ENCODE measurements at regions not wholly inside any gene's neighbourhood (a gene's known extent, or its start where the extent isn't known, plus 50 kb on each side); places are given as distances from the start of the nearest gene placed in this dataset.
A peak's percentile ranks its signal among the peaks of the same experiment; 100 is the strongest.

- no peak overlapping the region for H3K27ac ChIP-seq
- WGBS, 2 donors, result 53 to 73% methylated on average over 2 of the region's 2 CpGs
- no peaks in the 10 kb centered on the region for H3K36me3 ChIP-seq
These were observed 107.8 kb upstream of the BOC start for GRCh38 chr3:113103588-113103987.

GRCh38 chr3:113104357-113105092 lies 106.8 kb upstream of the BOC start:
- 74 to 76% methylated on average over 10 to 11 of the region's 11 CpGs for WGBS, 2 donors
- no peaks in the 10 kb centered on the region for H3K9me3 ChIP-seq
- no peak overlapping the region for H3K4me3 ChIP-seq (replicated peaks in 1 of 3)
- intact Hi-C loops (cut with DNase I), result no loop called here
- TF ChIP-seq CTCF (IDR thresholded peaks at IDR 0.05), result no peak
- no peak for TF ChIP-seq POLR2A (IDR thresholded peaks at IDR 0.05)
- H3K4me1 ChIP-seq, result peaks cover 4 to 17% of the 10 kb centered on the region in 2 donors
- no peaks in the 10 kb centered on the region for H3K27me3 ChIP-seq
- no peaks in the 10 kb centered on the region for H3K36me3 ChIP-seq
- DNase-seq, result no peak
- peak overlapping the region in 1 of 3 donors; percentile 21 for H3K27ac ChIP-seq

More at GRCh38 chr3:113103588-113103987, 107.8 kb upstream of the BOC start:
- Histone ChIP-seq H3K4me3 (replicated peaks in 1 of 3) (no peak overlapping the region), H3K4me1 (peaks cover 4 to 17% of the 10 kb centered on the region in 2 donors), H3K9me3 (no peaks in the 10 kb centered on the region), H3K27me3 (no peaks in the 10 kb centered on the region)
- no peak for DNase-seq
- no peak for TF ChIP-seq POLR2A (IDR thresholded peaks at IDR 0.05)
- intact Hi-C loops (cut with DNase I), result no loop called here

GRCh38 chr3:113105093-113105449 lies 106.3 kb upstream of the BOC start:
- 22 to 31% methylated on average over 4 of the region's 4 CpGs for WGBS, 2 donors
- intact Hi-C loops (cut with DNase I), result no loop called here
- Histone ChIP-seq H3K4me1 (peaks cover 4 to 17% of the 10 kb centered on the region in 2 donors), H3K9me3 (no peaks in the 10 kb centered on the region), H3K27me3 (no peaks in the 10 kb centered on the region), H3K36me3 (no peaks in the 10 kb centered on the region), H3K27ac (peak overlapping the region in 1 of 3 donors; percentile 21), H3K4me3 (replicated peaks in 1 of 3) (no peak overlapping the region)
- peak; percentile 77 to 81 for DNase-seq
- TF ChIP-seq CTCF (IDR thresholded peaks at IDR 0.05), result peak in 2 of 6 experiments; percentile 4 to 14
- TF ChIP-seq POLR2A (IDR thresholded peaks at IDR 0.05), result no peak

- no peak overlapping the region for H3K4me3 ChIP-seq (replicated peaks in 1 of 3)
- 88 to 91% methylated on average over 4 of the region's 4 CpGs for WGBS, 2 donors
- H3K4me1 ChIP-seq, result peaks cover 4 to 17% of the 10 kb centered on the region in 2 donors
- no peaks in the 10 kb centered on the region for H3K36me3 ChIP-seq
- no peak overlapping the region for H3K27ac ChIP-seq
- H3K27me3 ChIP-seq, result no peaks in the 10 kb centered on the region
- intact Hi-C loops (cut with DNase I), result no loop called here
- no peak for DNase-seq
- no peak for TF ChIP-seq POLR2A (IDR thresholded peaks at IDR 0.05)
- no peak for TF ChIP-seq CTCF (IDR thresholded peaks at IDR 0.05)
- H3K9me3 ChIP-seq, result no peaks in the 10 kb centered on the region
These were observed 105.2 kb upstream of the BOC start for GRCh38 chr3:113105966-113106660.

- no peak for DNase-seq
These were observed 101.1 kb upstream of the BOC start for GRCh38 chr3:113110267-113110666.

More at GRCh38 chr3:113110267-113110666, 101.1 kb upstream of the BOC start:
- Histone ChIP-seq H3K27ac (no peak overlapping the region), H3K4me1 (peaks cover 0 to 6% of the 10 kb centered on the region in 2 donors), H3K4me3 (replicated peaks in 1 of 3) (no peak overlapping the region), H3K27me3 (no peaks in the 10 kb centered on the region), H3K9me3 (no peaks in the 10 kb centered on the region), H3K36me3 (no peaks in the 10 kb centered on the region)
- no peak for TF ChIP-seq POLR2A (IDR thresholded peaks at IDR 0.05)
- no peak for TF ChIP-seq CTCF (IDR thresholded peaks at IDR 0.05)
- intact Hi-C loops (cut with DNase I), result no loop called here
- 70 to 73% methylated on average over 5 of the region's 5 CpGs for WGBS, 2 donors

Measured in thyroid gland (tissue), 4 donors.